NCI-H2029 treated with DMSO at 0.1 percent for 48 hours (cell line): ENCODE measurements at regions not wholly inside any gene's neighbourhood (a gene's known extent, or its start where the extent isn't known, plus 50 kb on each side); places are given as distances from the start of the nearest gene placed in this dataset.
"Not testable (repeated sequence)": the region's sequence is repeated elsewhere in the genome, so short reads cannot be mapped to it uniquely, and the experiment has no call there.

Experiments used
- DNase-seq: peaks from one replicate; lab custom pipeline; 2025; lab: John Stamatoyannopoulos, UW

GRCh38 chr13:53285896-53286430 lies 257.4 kb downstream of the OLFM4 start:
- DNase-seq = no peak

DNA sequence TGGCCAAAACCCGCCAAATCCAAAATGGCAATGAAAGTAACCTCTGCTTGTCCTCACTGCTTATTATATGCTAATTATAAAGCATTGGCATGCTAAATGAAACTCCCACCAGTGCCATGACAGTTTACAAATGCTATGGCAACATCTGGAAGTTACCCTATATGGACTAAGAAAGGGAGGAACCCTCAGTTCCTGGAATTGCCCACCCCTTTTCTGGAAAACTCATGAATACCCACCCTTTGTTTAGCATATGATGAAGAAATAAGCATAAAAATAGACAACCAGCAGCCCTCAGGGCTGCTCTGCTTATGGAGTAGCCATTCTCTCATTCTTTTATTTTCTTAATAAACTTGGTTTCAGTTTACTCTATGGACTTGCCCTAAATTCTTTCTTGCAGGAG lies 269.8 kb downstream of the OLFM4 start:
- DNase-seq = no peak

DNA sequence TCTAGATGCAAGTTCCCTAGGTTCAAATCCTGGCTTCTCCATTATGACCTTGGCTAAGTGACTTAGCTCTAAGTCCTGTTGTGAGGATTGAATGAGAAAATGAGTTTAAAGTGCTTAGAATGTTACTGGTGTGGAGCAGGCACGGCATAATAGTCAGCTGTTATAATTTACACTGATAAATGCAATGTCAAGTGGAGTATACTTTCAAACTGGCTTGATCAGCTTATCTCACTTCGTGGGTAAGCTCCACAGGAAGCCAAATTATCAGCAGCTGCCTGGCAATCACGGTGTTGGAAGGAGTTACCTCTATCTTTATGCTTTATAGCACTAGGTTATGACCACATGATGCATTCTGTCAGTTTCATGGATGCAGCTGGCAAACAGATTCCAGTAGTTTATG lies 272.8 kb downstream of the OLFM4 start:
- DNase-seq = no peak

DNA sequence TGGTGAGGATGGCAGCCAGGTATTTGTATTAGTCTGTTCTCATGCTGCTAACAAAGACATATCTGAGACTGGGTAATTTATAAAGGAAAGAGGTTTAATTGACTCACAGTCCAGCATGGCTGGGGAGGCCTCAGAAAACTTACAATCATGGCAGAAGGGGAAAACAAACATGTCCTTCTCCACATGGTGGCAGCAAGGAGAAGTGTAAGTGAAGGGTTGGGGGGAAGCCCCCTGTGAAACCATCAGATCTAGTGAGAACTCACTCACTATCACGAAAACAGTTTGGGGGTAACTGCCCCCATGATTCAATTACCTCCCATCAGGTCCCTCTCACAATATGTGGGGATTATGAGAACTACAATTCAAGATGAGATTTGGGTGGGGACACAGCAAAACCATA lies 276.8 kb downstream of the OLFM4 start:
- not testable (repeated sequence) for DNase-seq

DNA sequence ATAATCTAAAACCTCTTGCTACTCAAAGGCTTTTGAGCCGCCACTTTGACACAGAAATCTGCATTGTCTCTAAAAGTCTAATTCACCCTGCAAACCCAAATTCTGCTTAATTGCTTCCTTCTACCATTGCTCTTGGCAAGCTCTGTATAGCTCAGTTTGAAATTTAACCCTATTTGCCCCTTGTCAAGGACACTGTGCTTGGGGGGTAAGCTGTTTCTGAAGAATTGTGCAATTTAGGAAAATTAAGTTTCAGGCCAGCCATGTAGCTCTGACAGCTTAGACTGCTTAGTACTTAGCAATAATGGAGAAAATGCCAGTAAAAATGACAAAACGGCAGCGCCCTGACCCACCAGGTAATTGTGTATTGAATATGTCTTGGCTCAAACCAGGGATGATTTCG lies 282.2 kb downstream of the OLFM4 start:
- DNase-seq = no peak

- DNase-seq = no peak
These were observed 282.9 kb downstream of the OLFM4 start for GRCh38 chr13:53311561-53311960.

DNA sequence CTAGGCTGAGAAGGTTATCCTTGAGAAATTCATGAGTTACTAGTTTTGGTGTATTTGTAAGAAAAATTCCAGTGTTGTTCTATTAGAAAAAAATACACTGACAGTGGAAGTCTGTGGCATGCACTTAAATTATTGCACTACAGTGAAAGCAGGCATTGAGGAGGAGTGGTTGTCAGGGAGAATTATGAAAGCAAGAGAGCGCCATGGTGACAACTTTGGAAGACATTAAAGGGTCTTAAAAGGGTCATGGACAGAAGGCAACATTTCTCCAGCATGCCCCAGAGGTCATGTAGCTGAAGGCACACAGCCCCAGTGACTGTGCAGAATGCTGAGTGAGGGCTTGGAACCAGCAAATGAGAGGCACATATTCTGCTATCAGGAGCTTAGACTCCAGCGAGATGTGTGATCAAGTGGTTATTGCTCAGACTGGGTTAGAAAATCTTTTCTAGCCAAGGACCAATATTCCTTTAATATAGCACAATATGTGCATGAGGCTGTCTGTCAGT lies 292.7 kb downstream of the OLFM4 start:
- no peak for DNase-seq

DNA sequence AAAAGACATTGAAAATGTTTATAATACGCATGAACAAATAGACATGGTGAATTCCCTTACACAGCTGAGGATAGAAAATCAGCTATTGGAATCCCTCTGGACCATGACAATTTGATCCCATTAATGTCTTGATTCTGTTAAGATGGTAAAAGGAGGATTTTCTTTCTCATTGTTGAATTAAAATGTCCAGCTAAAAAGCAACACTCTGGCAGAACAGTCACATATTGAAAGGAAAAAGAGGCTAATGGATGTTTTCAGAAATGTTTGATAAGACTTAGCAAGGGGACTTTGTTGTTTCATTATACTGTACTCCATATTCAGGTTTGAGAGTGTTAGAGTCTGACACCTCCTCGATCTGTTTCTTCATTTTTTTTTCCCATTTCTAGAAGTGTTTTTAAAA lies 296.0 kb downstream of the OLFM4 start:
- DNase-seq = no peak

DNA sequence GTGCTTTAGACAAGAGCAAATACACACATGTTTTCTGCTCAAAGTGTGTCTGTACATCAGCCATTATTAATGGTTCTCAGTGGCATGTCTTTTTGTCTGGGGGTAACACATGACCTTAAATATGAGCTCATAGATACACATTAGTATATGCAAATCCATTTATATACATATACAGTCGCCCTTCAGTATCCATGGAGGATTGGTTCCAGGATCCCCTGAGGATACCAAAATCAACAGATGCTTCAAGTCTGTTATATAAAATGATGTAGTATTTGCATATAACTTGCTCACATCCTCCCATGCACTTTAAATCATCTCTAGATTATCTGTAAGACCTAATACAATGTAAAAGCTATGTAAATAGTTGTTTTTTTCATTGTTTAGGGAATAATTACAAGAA lies 298.1 kb downstream of the OLFM4 start:
- no peak for DNase-seq

GRCh38 chr13:53327680-53328315 lies 299.2 kb downstream of the OLFM4 start:
- DNase-seq = no peak

DNA sequence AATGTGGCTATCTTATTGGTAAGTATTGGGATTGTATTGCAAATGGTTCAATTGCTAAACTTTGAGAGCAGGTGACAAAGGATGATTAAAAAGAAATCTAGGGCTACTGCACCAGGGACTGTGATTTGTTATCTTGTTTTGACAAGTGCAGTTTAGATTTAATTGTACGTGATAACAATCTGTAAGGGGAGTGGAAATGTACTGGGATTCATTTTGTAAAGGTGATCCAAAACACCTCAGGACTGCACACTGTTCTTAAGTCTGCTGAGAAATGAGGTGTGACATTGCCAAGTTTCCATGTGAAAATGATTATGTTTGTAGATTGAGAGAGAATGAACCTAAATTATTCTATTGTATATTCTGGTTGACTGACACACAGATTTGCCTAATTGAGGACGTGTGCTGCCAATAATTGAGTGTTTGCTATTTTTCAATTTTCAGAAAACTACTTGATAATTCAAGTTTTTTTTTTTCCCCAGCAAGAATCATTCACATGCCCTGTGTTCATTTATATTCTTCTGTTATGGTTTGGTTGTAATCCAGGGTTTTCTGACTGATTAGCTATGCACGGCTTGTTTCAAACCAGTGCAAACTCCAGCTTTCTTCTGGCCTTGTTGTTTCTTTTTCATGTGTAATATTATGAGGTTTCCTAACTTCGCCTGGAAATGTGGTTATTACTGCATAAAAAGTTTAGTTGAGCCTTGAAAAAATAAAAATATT lies 308.0 kb downstream of the OLFM4 start:
- no peak for DNase-seq

- DNase-seq = no peak
These were observed 310.1 kb downstream of the OLFM4 start for GRCh38 chr13:53338760-53339159.

DNA sequence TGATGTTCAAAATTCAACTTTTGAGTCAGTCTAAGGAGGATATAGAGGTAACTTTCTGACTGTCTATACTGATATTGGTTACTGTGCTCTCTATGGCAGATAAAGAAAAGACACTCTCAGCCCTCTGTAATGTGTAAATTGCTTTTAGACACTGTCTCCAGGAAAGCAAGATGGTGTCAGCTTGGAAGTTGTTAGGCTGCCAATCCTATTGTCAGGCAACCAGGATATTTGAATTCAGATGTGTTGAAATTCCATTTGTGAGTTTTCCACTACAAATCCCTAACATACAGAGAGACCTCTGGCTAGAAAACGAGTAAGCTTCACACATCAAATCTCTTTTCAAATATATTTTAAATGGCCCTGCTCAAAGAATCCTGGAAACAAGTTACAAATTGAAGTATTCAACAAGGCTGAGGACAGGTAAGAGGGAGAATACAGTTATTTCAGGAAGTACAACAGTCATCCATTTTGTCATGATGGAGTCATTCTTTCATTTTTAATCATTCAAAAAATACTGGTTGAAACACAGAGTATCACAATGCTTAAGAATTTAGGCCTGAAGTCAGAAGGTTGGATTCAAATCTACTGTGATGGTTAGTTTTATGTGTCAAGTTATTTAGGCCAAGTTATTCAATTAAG lies 312.0 kb downstream of the OLFM4 start:
- DNase-seq = no peak

DNA sequence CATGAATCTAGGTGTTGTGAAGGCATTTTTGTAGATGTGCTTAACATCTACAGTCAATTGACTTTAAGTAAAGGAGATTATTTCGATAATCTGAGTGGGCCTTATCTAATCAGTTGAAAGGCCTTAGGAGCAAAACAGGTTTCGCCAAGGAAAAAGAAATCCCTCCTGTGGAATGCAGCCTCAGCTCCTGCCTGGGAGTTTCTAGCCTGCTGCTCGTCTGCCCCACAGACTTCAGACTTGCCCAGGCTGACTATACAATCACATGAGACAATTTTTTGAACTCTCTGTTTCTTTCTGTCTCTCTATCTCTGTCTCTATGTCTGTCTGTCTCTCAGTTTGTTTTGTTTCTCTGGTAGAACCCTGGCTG lies 312.5 kb downstream of the OLFM4 start:
- no peak for DNase-seq

DNA sequence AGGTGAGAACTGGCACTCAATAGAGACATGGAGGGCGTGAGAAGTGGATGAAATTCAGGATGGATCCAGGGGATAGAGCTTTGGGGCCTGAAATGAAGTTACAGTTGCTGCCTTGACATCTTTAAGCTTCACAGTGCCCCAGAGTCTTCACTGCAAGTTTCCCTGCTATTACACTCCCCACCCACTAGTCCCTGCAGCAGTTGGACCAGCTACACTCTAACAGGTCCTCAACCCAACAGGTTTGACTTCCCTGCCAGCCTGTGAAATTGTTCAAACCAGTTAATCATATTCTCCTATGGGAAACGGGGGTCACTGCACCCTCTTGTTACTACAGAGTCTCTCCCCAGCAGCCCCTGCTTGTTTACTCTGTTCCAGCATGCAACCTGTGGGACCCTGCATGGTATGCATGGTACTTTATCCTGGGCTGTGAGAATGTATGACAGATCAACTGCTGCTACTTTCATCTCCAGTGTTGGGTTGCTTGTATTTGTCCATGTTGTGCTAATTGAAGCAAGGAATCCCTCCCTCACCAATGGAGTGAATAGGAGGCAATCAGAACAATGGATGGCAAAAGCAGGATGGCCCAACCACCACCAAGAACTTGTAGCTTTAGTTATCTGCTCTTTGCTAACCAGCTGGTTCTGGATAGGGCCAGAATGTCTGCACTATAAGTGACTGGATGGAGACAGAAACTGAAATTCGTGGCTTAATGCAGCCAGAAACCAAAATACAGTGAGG lies 314.2 kb downstream of the OLFM4 start:
- DNase-seq = no peak

DNA sequence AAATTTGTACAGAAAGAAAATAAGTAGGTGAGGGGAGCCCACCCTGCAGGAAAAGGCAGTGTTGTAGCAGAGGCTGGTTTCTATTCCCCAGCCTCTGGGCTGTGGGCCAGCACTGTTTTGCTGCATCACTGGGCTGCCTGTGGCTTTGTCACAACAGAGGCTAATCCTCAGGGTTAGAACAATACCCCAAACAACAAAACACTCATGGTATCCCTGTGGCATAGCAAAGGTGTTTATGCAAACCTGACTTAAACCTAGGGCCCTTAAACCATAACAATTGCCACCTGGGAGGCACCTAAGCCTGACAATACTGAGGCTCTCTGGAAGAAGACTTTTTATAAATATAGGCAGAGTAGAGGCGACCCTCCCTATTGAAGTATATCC lies 314.7 kb downstream of the OLFM4 start:
- DNase-seq = no peak

- no peak for DNase-seq
These were observed 322.4 kb downstream of the OLFM4 start for GRCh38 chr13:53351021-53351420.

- no peak for DNase-seq
These were observed 329.0 kb downstream of the OLFM4 start for GRCh38 chr13:53357582-53357981.

GRCh38 chr13:53368948-53369347 lies 340.3 kb downstream of the OLFM4 start:
- DNase-seq = no peak

DNA sequence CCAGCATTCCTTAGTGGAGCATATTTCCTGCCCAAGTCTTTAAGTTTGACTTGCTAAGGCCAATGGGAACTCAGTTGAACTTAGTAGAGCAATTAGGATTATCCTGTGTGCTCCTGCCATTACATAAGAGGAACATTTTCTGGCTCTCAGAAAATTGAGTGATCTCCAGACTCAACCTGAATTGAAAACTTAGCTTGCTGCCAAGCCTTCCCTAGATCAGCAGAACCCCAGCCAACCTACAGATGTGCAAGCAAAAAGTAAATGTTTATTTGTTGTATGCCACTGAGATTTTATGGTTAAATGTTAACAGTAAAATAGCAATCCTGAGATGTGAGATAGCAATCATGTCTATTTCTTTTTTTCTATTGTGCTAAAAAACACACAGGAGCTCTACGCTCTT lies 350.9 kb downstream of the OLFM4 start:
- DNase-seq = no peak

GRCh38 chr13:53382008-53382407 lies 353.4 kb downstream of the OLFM4 start:
- DNase-seq = no peak

GRCh38 chr13:53398051-53398450 lies 369.4 kb downstream of the OLFM4 start:
- no peak for DNase-seq
